Naive thymus-derived CD4-positive, alpha-beta T cell (primary cell): ENCODE measurements at regions not wholly inside any gene's neighbourhood (a gene's known extent, or its start where the extent isn't known, plus 50 kb on each side); places are given as distances from the start of the nearest gene placed in this dataset.
"Not testable (repeated sequence)": the region's sequence is repeated elsewhere in the genome, so short reads cannot be mapped to it uniquely, and the experiment has no call there.

Source experiments
- ATAC-seq: fragments of 150-1000 bp; cut with Tn5 transposase; 2 replicates; pipeline ENCODE4 v1.10.0; 2021; ENCODE audit warnings: mild to moderate bottlenecking, moderate library complexity
- CTCF ChIA-PET: fragments of 350-600 bp; sonication (Branson Sonifier 250); formaldehyde crosslinking; loops from one replicate; lab custom pipeline; 2021; ENCODE audit warnings: antibody characterized with exemption; lab: Charles Lee
- POLR2A ChIA-PET: fragments of 350-600 bp; sonication (Branson Sonifier 250); formaldehyde crosslinking; loops from one replicate; lab custom pipeline; 2021; ENCODE audit warnings: antibody characterized with exemption, inconsistent platforms; lab: Charles Lee
- DNase-seq, 9 donors: peaks; one replicate each; pipeline versions ENCODE4 v3.0.0 to v3.0.0-alpha.2; 2020 to 2022; ENCODE audit warnings: mixed read lengths in 1 of 9
- H3K27ac ChIP-seq: one replicate; pipeline ENCODE4 v1.7.0; 2013; ENCODE audit warnings: mild to moderate bottlenecking, low read depth, low read length, moderate library complexity
- H3K27me3 ChIP-seq, 2 donors: one replicate each; pipeline ENCODE4 v1.7.0; 2013; ENCODE audit warnings: low read length in 2 of 2, mild to moderate bottlenecking in 2 of 2, moderate library complexity in 2 of 2; ENCODE audit not compliant: control insufficient read depth in 2 of 2, insufficient read depth in 2 of 2
- H3K36me3 ChIP-seq, 3 experiments: 1 replicate in 2 of 3; 2 replicates in 1 of 3; pipeline ENCODE4 v1.7.0; 2013; ENCODE audit warnings: low read length in 3 of 3, mild to moderate bottlenecking in 3 of 3, moderate library complexity in 1 of 3; ENCODE audit not compliant: insufficient read depth in 3 of 3, control insufficient read depth in 2 of 3
- H3K4me1 ChIP-seq, 2 donors: one replicate each; pipeline ENCODE4 v1.7.0; 2013; ENCODE audit warnings: low read length in 2 of 2, mild to moderate bottlenecking in 2 of 2, moderate library complexity in 1 of 2; ENCODE audit not compliant: control insufficient read depth in 2 of 2, insufficient read depth in 2 of 2
- H3K4me3 ChIP-seq: 2 replicates; pipeline ENCODE4 v1.7.0; 2013; ENCODE audit warnings: mild to moderate bottlenecking, low read length
- H3K9me3 ChIP-seq, 3 experiments: 1 replicate in 2 of 3; 2 replicates in 1 of 3; pipeline ENCODE4 v1.7.0; 2013; ENCODE audit warnings: low read length in 3 of 3; ENCODE audit not compliant: control insufficient read depth in 2 of 3
- H3K27ac Mint-ChIP-seq, 9 donors: one replicate each; pipeline ENCODE4 v1.8.0; 2020 to 2022; ENCODE audit warnings: mixed read lengths in 9 of 9, mild to moderate bottlenecking in 8 of 9, moderate library complexity in 5 of 9, inconsistent platforms in 2 of 9
- H3K27me3 Mint-ChIP-seq, 5 donors: one replicate each; pipeline ENCODE4 v1.8.0; 2021 to 2022; ENCODE audit warnings: mixed read lengths in 5 of 5, mild to moderate bottlenecking in 1 of 5
- H3K36me3 Mint-ChIP-seq, 5 donors: one replicate each; pipeline ENCODE4 v1.8.0; 2020 to 2022; ENCODE audit warnings: mixed read lengths in 5 of 5, mild to moderate bottlenecking in 3 of 5, inconsistent platforms in 1 of 5
- H3K4me1 Mint-ChIP-seq, 7 donors: one replicate each; pipeline ENCODE4 v1.8.0; 2020 to 2022; ENCODE audit warnings: mixed read lengths in 7 of 7, mild to moderate bottlenecking in 3 of 7, inconsistent platforms in 1 of 7
- H3K4me3 Mint-ChIP-seq, 10 donors: one replicate each; pipeline ENCODE4 v1.8.0; 2020 to 2022; ENCODE audit warnings: mild to moderate bottlenecking in 10 of 10, mixed read lengths in 10 of 10, moderate library complexity in 6 of 10, inconsistent platforms in 2 of 10
- H3K9me3 Mint-ChIP-seq, 11 donors: one replicate each; pipeline ENCODE4 v1.8.0; 2020 to 2022; ENCODE audit warnings: mixed read lengths in 11 of 11, mild to moderate bottlenecking in 4 of 11, inconsistent platforms in 1 of 11, moderate library complexity in 1 of 11
- intact Hi-C, 2 donors: fragments of 100-400 bp; cut with micrococcal nuclease; formaldehyde crosslinking; loops; one replicate each; pipeline ENCODE4 v1.15.1; 2023

- Mint-ChIP-seq H3K9me3 (peaks cover 0 to 10% (median 2%) of the 10 kb centered on the region in 11 donors), H3K36me3 (peaks cover 0 to 18% (median 4%) of the 10 kb centered on the region in 5 donors), H3K27ac (no peak overlapping the region), H3K4me3 (no peak overlapping the region), H3K27me3 (no peaks in the 10 kb centered on the region), H3K4me1 (peaks cover 3 to 38% (median 7%) of the 10 kb centered on the region in 7 donors)
- Histone ChIP-seq H3K27me3 (no peaks in the 10 kb centered on the region), H3K36me3 (no peaks in the 10 kb centered on the region), H3K9me3 (no peaks in the 10 kb centered on the region), H3K27ac (no peak overlapping the region), H3K4me3 (no peak overlapping the region), H3K4me1 (peaks cover 0 to 4% of the 10 kb centered on the region in 2 donors)
- intact Hi-C loops = loop anchor here in 1 of 2 donors (2.0 kb wide), 1 partner anchor 244 kb away; no protein-coding TSS in a partner anchor
- CTCF ChIA-PET = interaction anchor here (0.6 to 0.8 kb wide), 2 partner anchors 43 to 44 kb away, joined by 3 read pairs; no protein-coding TSS in a partner anchor
- DNase-seq (no peak), ATAC-seq (no peak)
- POLR2A ChIA-PET = no interaction called here
Observed at GRCh38 chr6:11416936-11417576, 120.5 kb upstream of the TMEM170B start.

DNA sequence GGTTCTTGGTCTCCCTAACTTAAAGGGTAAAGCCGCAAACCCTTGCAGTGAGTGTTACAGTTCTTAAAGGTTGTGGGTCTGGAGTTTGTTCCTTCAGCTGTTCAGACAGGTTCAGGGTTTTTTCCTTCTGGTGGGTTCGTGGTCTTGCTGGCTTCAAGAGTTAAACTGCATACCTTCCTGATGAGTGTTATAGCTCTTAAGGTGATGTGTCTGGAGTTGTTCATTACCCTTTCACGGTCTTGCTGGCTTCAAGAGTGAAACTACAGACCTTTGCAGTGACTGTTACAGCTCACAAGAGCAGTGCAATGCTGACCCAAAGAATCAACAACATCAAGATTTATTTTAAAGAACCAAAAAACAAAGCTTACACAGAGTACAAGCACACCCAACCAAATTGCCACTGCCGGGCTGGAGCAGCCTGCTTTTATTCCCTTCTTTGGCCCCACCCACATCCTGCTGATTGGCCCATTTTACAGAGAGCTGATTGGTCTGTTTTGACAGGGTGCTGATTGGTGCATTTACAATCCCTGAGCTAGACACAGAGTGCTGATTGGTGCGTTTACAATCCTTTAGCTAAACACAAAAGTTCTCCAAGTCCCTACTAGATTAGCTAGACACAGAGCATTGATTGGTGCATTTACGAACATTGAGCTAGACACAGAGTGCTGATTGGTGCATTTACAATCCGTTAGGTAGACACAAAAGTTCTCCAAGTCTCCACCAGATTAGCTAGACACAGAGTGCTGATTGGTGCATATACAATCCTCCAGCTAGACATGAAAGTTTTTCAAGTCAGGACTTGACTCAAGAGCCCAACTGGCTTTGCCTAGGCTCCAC, 121.2 kb upstream of the TMEM170B start:
- H3K27me3 ChIP-seq, H3K9me3 ChIP-seq, H3K4me3 ChIP-seq, H3K27ac Mint-ChIP-seq, H3K4me3 Mint-ChIP-seq, H3K27me3 Mint-ChIP-seq, ATAC-seq, H3K36me3 ChIP-seq, H3K4me1 ChIP-seq, H3K27ac ChIP-seq, H3K9me3 Mint-ChIP-seq, POLR2A ChIA-PET: not testable (repeated sequence)
- CTCF ChIA-PET = interaction anchor here (0.6 kb wide), 1 partner anchor 44 kb away, joined by 3 read pairs; no protein-coding TSS in a partner anchor
- DNase-seq = peak in 2 of 9 donors; percentile 11 to 12
- Mint-ChIP-seq H3K4me1 (peaks cover 6 to 38% (median 10%) of the 10 kb centered on the region in 7 donors), H3K36me3 (peaks cover 0 to 19% (median 4%) of the 10 kb centered on the region in 5 donors)
- intact Hi-C loops = loop anchor here in 1 of 2 donors (2.0 kb wide), 1 partner anchor 244 kb away; no protein-coding TSS in a partner anchor

DNA sequence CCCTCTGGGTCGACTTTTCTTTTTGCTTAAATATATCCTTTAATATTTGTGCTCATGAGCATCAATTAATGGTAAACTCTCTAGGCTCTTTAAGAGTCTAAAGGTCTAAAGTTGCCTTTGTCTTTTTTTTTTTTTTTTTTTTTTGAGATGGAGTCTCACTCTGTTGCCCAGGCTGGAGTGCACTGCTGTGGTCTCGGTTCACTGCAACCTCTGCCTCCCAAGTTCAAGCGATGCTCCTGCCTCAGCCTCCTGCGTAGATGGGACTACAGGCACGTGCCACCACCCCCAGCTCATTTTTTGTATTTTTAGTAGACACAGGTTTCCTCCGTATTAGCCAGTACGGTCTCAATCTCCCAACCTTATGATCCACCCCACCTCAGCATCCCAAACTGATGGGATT, 122.0 kb upstream of the TMEM170B start:
- Histone ChIP-seq H3K36me3 (no peaks in the 10 kb centered on the region), H3K27me3 (no peaks in the 10 kb centered on the region), H3K4me3 (no peak overlapping the region), H3K27ac (no peak overlapping the region), H3K9me3 (no peaks in the 10 kb centered on the region), H3K4me1 (peaks cover 0 to 4% of the 10 kb centered on the region in 2 donors)
- no peaks in the 10 kb centered on the region for H3K27me3 Mint-ChIP-seq
- peaks cover 6 to 44% (median 10%) of the 10 kb centered on the region in 7 donors for H3K4me1 Mint-ChIP-seq
- CTCF ChIA-PET = no interaction called here
- peaks cover 0 to 19% (median 3%) of the 10 kb centered on the region in 5 donors for H3K36me3 Mint-ChIP-seq
- ATAC-seq (no peak), DNase-seq (no peak)
- peaks cover 0 to 10% (median 0%) of the 10 kb centered on the region in 11 donors for H3K9me3 Mint-ChIP-seq
- no peak overlapping the region for H3K4me3 Mint-ChIP-seq
- intact Hi-C loops = loop anchor here in 1 of 2 donors (2.0 kb wide), 1 partner anchor 91 kb away; no protein-coding TSS in a partner anchor
- POLR2A ChIA-PET = no interaction called here
- no peak overlapping the region for H3K27ac Mint-ChIP-seq

- peaks cover 6 to 45% (median 10%) of the 10 kb centered on the region in 7 donors for H3K4me1 Mint-ChIP-seq
- peaks cover 0 to 10% (median 0%) of the 10 kb centered on the region in 11 donors for H3K9me3 Mint-ChIP-seq
- Histone ChIP-seq H3K27me3 (no peaks in the 10 kb centered on the region), H3K9me3 (no peaks in the 10 kb centered on the region), H3K27ac (no peak overlapping the region), H3K36me3 (no peaks in the 10 kb centered on the region), H3K4me3 (no peak overlapping the region), H3K4me1 (peaks cover 0 to 4% of the 10 kb centered on the region in 2 donors)
- peaks cover 0 to 15% (median 0%) of the 10 kb centered on the region in 5 donors for H3K36me3 Mint-ChIP-seq
- ATAC-seq = peak; percentile 77
- peak in 6 of 9 donors; percentile 11 to 30 (median 18) for DNase-seq
- intact Hi-C loops = loop anchor here in 1 of 2 donors (2.0 to 5.0 kb wide), 3 partner anchors 47 to 90 kb away; no protein-coding TSS in a partner anchor
- CTCF ChIA-PET = no interaction called here
- POLR2A ChIA-PET = no interaction called here
- H3K27ac Mint-ChIP-seq = peak overlapping the region in 1 of 9 donors; percentile 10
- H3K4me3 Mint-ChIP-seq = no peak overlapping the region
- no peaks in the 10 kb centered on the region for H3K27me3 Mint-ChIP-seq
Observed at GRCh38 chr6:11414176-11414963, 123.2 kb upstream of the TMEM170B start.

DNA sequence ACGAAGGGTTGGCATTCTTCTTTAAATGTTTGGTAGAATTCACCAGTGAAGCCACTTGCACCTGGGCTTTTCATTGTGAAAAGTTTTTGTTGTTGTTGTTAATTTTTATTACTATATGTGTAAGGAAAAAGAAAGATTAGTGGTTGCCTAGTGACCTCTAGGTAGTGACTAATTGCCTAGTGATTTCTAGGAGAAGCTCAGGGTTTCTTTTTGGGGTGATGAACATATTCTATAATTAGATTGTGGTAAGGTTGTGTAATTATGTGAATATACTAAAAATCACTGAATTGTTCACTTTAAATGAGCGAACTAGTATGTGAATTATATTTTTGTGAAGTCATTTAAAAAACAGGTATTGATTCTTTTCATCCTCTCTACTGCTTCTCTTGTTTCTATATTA, 123.8 kb upstream of the TMEM170B start:
- Histone ChIP-seq H3K4me3 (no peak overlapping the region), H3K4me1 (peaks cover 0 to 4% of the 10 kb centered on the region in 2 donors), H3K27me3 (no peaks in the 10 kb centered on the region), H3K36me3 (no peaks in the 10 kb centered on the region), H3K27ac (no peak overlapping the region), H3K9me3 (no peaks in the 10 kb centered on the region)
- ChIA-PET CTCF (interaction anchor here (1.7 kb wide), 1 partner anchor 32 kb away, joined by 6 read pairs; no protein-coding TSS in a partner anchor), POLR2A (no interaction called here)
- DNase-seq (no peak), ATAC-seq (peak; percentile 59)
- Mint-ChIP-seq H3K27ac (peak overlapping the region in 1 of 9 donors; percentile 73), H3K4me3 (no peak overlapping the region), H3K9me3 (peaks cover 0 to 6% (median 0%) of the 10 kb centered on the region in 11 donors), H3K36me3 (peaks cover 0 to 12% (median 0%) of the 10 kb centered on the region in 5 donors), H3K27me3 (no peaks in the 10 kb centered on the region), H3K4me1 (peaks cover 6 to 45% (median 10%) of the 10 kb centered on the region in 7 donors)
- intact Hi-C loops = loop anchor here in 1 of 2 donors (1.0 to 5.0 kb wide), 6 partner anchors 31 to 181 kb away; partner anchors contain the start of gene NEDD9
